ENCODE measurements at regions not wholly inside any gene's neighbourhood (a gene's known extent, or its start where the extent isn't known, plus 50 kb on each side); places are given as distances from the start of the nearest gene placed in this dataset.

DNA sequence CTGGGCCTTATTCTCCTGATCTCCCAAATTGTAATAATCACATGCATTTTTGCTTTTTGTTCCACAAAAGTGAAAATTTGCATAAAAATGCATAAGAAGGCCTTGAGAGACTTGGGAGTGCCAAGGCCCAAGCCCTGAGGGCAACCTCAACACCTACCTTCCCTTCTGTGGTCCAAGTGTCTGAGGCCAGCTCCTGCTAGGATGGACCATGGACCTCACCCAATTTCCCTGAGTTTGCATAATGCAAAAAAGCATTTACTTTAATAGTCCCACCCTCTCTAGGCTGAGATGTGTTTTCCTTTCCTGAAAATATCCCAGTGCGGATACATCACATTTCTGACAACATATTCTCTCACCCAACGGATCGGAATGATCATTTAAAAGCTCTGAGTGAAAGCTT lies 194.1 kb upstream of the TENM4 start:
- no peaks in the 10 kb centered on the region for H3K9me3 ChIP-seq
- no peak for DNase-seq (ENCODE audit: low read depth in 1 of 2, low spot score in 1 of 2)
- H3K27ac ChIP-seq, result no peak overlapping the region
- WGBS (ENCODE audit: missing lambda C conversion rate), result 16% methylated on average over 3 of the region's 3 CpGs
- POLR2A ChIA-PET, result no interaction called here
- CTCF ChIA-PET, result interaction anchor here (0.5 kb wide), 1 partner anchor 12 kb away, joined by 3 read pairs; no protein-coding TSS in a partner anchor
- H3K4me2 ChIP-seq, result no peak overlapping the region
- no peaks in the 10 kb centered on the region for H3K4me1 ChIP-seq
- TF ChIP-seq HDAC2 (IDR thresholded peaks at IDR 0.05), result no peak
- TF ChIP-seq ZSCAN20 (CRISPR knock-in tag; IDR thresholded peaks at IDR 0.05), result no peak
- TF ChIP-seq TFCP2L1 (CRISPR knock-in tag; IDR thresholded peaks at IDR 0.05), result no peak
- TF ChIP-seq POLR2A (IDR thresholded peaks at IDR 0.05; ENCODE audit: low read length), result no peak
- no peak for TF ChIP-seq BHLHE40 (IDR thresholded peaks at IDR 0.05; ENCODE audit: low read depth, low read length)
- TF ChIP-seq NFE2L2 (conservative IDR thresholded peaks at IDR 0.05; ENCODE audit: low read length), result no peak
- no peak for TF ChIP-seq HOXB13 (CRISPR knock-in tag; IDR thresholded peaks at IDR 0.05; ENCODE audit: low read depth)
- no peak for TF ChIP-seq JUN (IDR thresholded peaks at IDR 0.05)
- TF ChIP-seq EP300 (IDR thresholded peaks at IDR 0.05), result no peak
- no peak for TF ChIP-seq GATA3 (IDR thresholded peaks at IDR 0.05; ENCODE audit: borderline replicate concordance)
- TF ChIP-seq CBX8 (IDR thresholded peaks at IDR 0.05), result no peak
- H3K4me3 ChIP-seq, result no peak overlapping the region
- no peak for FAIRE-seq
- ATAC-seq, result no peak

DNA sequence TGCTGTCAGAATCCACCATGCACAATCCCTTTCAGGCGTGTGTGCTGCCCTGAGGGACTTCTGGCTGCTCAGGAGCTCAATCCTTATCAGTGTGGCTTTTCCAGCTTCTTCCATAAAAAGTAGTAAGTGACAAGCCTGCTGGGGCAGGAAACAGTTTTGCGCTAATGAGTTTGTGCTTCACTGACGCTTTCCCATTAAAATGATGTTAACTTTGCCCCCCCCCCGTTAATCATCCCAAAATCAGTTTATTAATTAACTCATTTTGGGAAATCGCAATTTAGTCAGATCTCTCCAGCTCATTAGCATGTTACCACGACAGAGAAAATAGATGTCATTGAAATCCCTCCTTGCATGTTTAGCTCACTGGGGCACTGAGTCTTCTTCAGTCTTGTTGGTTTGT lies 186.5 kb upstream of the TENM4 start:
- ChIA-PET CTCF (no interaction called here), POLR2A (no interaction called here)
- ATAC-seq, result no peak

DNA sequence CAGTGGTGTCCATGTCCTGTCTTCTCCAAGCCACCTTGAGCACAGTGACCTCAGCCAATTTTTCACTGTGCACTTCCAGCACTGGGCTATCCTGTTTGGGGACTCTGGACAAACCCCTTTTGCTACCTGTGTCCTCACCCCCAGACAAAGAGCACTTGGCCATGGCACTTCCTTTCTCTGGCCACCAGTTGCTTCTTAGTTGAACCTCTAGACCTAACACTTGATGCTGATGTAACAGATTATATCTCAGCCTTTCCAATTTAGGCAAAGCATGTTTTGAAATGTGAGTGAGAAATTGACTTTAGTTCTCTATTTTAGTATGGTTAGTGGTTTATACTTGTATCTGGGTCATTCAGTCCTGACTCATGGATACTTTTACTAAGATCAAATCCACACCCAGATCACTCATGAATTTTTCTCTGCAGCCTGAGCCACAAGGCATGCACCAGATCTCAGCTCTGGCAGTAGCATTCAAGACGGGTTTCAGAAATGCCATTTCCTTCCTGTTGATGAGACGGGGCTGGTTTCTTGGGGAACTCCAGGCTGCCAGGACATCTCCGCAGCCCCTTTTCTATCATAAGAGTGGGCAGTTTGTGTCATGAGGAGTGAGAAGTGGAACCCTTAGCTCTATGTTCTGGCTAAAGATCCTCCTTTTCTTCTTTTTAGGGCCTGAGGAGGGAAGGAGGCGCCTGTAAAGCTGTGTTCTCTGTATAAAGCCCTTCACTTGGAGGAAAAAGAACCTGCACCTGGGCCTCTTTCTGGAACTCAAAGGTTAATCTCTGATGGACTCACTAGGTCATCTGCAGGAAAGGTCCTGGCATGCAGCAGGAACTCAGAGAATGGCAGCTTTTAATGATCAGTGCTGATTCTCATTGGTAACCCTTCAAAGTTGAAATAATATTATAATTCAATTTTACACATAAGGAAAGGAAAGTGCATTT lies 185.6 kb upstream of the TENM4 start:
- Histone ChIP-seq H3K4me2 (no peak overlapping the region), H3K4me1 (no peaks in the 10 kb centered on the region), H3K4me3 (no peak overlapping the region), H3K27ac (no peak overlapping the region), H3K9me3 (no peaks in the 10 kb centered on the region)
- ATAC-seq (no peak), DNase-seq (ENCODE audit: low read depth in 1 of 2, low spot score in 1 of 2) (no peak), FAIRE-seq (no peak)
- 6% methylated on average over 4 of the region's 4 CpGs for WGBS (ENCODE audit: missing lambda C conversion rate)
- ChIA-PET POLR2A (no interaction called here), CTCF (no interaction called here)
- TF ChIP-seq CTCF (IDR thresholded peaks at IDR 0.05) (no peak), ZC3H11A (IDR thresholded peaks at IDR 0.05) (no peak), NFE2L2 (conservative IDR thresholded peaks at IDR 0.05; ENCODE audit: low read length) (no peak), EP300 (IDR thresholded peaks at IDR 0.05) (no peak), HOXB5 (CRISPR knock-in tag; IDR thresholded peaks at IDR 0.05) (no peak), PHF8 (IDR thresholded peaks at IDR 0.05; ENCODE audit: borderline replicate concordance, low read depth) (no peak), FOSL2 (IDR thresholded peaks at IDR 0.05) (no peak), FOSL2 (CRISPR knock-in tag; IDR thresholded peaks at IDR 0.05) (no peak)
- TF ChIP-seq, protein P1, sequence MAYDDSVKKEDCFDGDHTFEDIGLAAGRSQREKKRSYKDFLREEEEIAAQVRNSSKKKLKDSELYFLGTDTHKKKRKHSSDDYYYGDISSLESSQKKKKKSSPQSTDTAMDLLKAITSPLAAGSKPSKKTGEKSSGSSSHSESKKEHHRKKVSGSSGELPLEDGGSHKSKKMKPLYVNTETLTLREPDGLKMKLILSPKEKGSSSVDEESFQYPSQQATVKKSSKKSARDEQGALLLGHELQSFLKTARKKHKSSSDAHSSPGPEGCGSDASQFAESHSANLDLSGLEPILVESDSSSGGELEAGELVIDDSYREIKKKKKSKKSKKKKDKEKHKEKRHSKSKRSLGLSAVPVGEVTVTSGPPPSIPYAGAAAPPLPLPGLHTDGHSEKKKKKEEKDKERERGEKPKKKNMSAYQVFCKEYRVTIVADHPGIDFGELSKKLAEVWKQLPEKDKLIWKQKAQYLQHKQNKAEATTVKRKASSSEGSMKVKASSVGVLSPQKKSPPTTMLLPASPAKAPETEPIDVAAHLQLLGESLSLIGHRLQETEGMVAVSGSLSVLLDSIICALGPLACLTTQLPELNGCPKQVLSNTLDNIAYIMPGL (CRISPR knock-in tag; IDR thresholded peaks at IDR 0.05; ENCODE audit: borderline replicate concordance), result no peak

More for the DNA sequence above, 186.5 kb upstream of the TENM4 start:
- Histone ChIP-seq H3K4me2 (no peak overlapping the region), H3K4me3 (no peak overlapping the region), H3K27ac (no peak overlapping the region), H3K4me1 (no peaks in the 10 kb centered on the region), H3K9me3 (no peaks in the 10 kb centered on the region)
- DNase-seq (ENCODE audit: low read depth in 1 of 2, low spot score in 1 of 2) (no peak), FAIRE-seq (no peak)
- 17% methylated on average over 6 of the region's 6 CpGs for WGBS (ENCODE audit: missing lambda C conversion rate)
- TF ChIP-seq ESRRA (IDR thresholded peaks at IDR 0.05; ENCODE audit: borderline replicate concordance, low read length) (no peak), BHLHE40 (IDR thresholded peaks at IDR 0.05; ENCODE audit: low read depth, low read length) (no peak), CHD4 (IDR thresholded peaks at IDR 0.05; ENCODE audit: borderline replicate concordance) (no peak), TP53 (CRISPR knock-in tag; IDR thresholded peaks at IDR 0.05) (no peak), KDM1A (IDR thresholded peaks at IDR 0.05; ENCODE audit: low read depth) (no peak), SREBF2 (IDR thresholded peaks at IDR 0.05) (no peak), KDM5A (IDR thresholded peaks at IDR 0.05) (no peak), PHF8 (IDR thresholded peaks at IDR 0.05; ENCODE audit: borderline replicate concordance, low read depth) (no peak), MAFK (IDR thresholded peaks at IDR 0.05; ENCODE audit: partially characterized antibody) (no peak)
- TF ChIP-seq, protein P2, sequence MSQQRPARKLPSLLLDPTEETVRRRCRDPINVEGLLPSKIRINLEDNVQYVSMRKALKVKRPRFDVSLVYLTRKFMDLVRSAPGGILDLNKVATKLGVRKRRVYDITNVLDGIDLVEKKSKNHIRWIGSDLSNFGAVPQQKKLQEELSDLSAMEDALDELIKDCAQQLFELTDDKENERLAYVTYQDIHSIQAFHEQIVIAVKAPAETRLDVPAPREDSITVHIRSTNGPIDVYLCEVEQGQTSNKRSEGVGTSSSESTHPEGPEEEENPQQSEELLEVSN (IDR thresholded peaks at IDR 0.05; ENCODE audit: borderline replicate concordance, low read depth), result no peak
- TF ChIP-seq, protein P1 (CRISPR knock-in tag; IDR thresholded peaks at IDR 0.05; ENCODE audit: borderline replicate concordance), result no peak
